RPMI8226 (cell line): ENCODE measurements at regions not wholly inside any gene's neighbourhood (a gene's known extent, or its start where the extent isn't known, plus 50 kb on each side); places are given as distances from the start of the nearest gene placed in this dataset.

Source experiments
- DNase-seq: peaks from one replicate; pipeline ENCODE4 v3.0.0-alpha.2; 2015

DNA sequence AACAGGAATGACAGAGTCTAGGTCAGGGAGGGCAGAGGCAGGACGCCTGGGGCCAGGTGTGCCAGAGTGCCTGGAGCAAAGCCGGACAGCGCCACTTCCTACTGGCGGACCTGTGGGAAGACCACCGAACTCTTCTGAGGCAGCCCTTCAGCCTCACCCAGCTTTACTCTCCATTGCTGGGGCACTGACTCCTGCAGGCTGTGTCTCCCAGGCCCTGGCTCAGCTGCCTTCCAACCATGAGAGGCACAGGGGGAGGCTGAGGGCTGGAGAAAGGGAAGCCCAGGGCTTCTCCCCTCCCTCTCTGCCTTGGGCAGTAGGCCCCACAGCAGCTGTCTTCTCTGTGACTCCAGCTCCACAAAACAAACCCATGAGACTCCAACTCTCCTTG, 139.6 kb upstream of the UNC5B start:
- DNase-seq: no peak

DNA sequence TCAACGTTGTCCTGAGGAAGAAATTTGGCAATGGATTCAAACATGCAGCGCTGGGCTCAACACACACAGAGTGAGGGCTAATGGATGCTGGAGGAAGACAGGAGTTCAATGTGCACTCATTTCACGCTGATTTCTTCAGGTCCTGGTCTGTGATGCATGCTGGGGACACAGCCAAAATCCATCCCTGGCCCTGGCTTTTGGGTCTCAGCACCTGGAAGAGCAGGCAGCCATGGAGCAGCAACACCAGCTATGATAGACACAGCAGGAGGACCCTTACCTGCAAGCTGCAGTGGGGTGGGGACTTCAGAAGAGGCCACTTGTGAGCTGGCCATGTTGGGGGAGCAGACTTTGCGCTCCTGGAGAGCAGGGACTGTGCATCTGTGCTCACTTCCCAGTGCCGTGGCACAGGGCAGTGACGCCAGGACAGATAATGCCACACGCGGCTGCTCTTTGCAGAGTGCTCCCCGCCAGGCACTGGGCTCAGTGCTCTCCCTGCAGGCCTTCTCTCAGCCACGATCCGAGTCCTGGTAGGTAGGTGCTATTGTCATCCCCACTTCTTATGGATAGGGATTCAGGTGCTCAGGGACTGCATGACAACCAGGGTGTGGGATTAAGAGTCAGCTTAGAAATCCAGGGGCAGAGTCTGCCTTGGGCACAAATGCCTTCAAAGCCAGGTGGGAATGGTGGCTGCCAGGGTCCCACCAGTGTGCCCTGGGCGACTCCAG, 138.8 kb upstream of the UNC5B start:
- no peak for DNase-seq

DNA sequence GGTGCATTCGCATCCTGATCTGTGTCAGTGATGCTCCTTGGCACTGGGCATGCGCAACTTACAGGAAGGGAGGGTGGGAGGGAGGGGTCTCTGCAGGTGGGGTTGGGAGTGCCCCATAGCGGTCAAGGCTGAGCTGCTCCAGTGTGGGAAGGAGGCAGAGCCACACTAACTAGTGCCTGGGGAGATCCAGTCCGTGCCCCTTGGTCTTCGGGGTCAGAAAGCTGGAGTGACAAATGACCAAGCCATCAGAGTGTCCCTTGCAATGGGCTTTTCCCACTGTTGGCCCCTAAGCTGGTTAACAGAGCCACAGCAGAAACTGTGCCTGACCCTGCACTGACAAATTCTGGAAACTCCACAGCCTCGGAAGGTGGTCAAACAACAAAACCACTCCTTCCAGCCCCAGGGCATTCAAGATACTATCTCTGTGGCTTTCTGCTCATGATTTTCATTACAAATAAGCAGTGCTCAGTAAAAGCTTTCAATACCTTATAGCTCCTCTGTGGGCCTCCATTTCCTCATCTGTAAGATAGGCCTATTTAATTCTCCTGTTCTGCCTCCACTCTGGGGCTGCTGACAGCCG, 138.1 kb upstream of the UNC5B start:
- no peak for DNase-seq

DNA sequence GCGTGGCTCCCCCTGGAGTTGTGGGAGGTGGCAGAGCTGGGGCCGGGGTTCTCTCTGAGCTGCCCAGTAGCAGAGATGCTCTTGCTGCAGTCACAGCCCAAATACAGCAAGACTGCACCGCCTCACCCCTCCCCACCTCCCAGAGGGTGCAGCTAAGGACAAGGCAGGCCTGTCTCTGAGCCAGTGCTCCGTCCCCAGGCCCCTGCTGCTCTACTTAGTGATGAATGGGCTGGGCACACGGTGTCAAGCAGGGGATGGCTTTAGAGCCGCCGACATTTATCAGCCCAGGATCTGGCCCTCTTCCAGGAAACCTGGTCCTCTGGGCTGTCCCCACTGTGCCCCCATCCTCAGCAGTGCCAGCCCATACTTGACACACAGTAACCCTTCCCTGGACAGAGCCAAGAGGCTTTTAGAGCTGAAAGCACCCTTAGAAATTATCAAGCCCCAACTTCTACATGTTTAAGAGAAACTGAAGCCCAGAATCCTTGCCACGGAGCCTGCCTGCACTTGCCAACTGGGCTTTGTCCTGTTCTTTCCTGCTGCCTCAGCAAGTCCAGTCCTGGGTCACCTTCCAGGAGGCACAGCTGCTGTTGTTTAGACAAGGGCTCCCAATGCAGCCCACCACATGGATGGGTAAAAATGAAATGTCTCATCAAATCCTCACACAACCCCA, 137.1 kb upstream of the UNC5B start:
- DNase-seq: no peak

DNA sequence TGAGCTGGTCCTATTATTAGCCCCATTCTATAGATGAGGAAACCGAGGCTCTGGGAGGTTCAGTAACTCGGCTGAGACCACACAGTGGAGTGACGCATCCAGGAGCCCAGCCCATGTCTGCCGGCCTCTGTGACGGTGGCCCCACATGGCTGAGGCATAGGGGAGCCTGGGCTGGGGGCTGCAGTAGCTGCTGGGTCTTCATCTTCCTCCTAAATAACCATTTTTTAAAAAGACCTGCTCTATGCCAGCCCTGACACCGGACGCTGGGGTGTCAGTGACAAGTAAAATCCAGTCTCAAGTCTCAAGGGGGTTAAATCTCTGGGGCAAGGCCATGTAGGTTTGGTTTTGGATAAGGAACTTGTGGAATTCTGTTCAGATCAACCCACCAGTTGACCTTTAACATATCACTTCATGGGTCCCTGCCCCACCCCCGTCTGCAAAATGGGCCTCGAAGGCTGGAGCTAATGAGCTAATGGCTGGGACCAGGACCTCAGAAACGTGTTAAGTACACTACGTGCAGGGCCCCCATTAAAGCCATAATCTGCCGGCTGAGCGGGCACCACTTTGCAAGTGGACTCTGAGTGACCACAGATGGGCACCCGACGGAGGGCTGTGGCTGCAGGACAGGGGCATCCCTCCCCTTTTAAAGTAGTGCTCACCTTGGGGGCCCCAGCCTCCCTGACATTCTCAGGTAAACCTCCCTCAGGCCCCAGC, 136.5 kb upstream of the UNC5B start:
- DNase-seq: no peak

DNA sequence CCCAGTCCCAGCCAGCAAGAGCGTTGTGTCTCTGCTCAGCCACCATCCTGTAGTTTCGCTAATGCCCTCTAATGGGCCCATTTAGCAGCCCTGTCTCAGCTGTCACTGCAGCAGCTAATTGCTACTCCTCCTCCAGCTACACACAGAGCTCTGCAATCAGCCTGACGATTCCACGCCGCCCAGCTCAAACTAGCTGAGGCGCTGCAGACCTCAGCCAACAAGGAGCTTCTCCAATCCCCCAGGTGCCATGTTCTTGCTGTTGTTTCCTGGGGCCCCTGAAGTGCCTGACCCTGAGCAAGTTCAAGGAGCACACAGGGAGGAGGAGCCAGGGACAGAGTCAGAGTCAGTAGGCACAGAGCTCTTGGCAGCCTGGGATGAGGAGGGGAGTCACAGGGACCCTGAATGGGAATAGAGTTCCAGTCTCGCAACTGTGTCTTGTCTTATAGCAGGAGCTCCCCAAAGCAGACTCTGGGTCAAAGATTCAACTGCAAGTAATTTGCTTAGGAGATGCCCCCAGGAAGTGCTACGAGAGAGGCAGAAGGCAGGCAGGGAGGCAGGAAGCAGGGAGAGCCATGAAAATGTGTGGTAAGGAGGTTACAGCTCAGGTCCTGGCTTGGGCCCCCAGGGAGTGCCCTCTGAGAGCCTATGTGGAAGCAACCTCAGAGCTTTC, 135.8 kb upstream of the UNC5B start:
- peak; percentile 11 for DNase-seq

DNA sequence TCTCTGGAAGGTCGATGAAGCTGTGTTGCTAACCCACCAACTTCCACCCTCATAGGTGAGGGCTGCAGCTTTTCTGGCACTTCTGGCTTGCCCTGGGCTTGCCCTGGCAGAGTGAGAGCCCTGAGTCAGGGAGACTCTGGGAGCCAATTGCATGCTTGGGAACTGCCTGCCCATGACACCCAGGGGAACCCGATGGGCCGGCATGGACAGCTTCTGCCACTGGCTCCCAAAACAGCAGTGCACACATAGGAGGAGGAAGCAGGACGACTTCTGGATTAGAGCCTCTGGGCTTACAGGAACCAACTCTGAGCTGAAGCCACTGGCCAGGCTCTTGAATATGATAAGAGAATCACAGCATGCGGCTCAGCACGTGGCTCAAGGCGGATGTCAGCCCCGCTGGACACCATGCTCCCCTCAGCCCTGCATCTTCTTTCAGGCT, 135.2 kb upstream of the UNC5B start:
- DNase-seq: no peak

DNA sequence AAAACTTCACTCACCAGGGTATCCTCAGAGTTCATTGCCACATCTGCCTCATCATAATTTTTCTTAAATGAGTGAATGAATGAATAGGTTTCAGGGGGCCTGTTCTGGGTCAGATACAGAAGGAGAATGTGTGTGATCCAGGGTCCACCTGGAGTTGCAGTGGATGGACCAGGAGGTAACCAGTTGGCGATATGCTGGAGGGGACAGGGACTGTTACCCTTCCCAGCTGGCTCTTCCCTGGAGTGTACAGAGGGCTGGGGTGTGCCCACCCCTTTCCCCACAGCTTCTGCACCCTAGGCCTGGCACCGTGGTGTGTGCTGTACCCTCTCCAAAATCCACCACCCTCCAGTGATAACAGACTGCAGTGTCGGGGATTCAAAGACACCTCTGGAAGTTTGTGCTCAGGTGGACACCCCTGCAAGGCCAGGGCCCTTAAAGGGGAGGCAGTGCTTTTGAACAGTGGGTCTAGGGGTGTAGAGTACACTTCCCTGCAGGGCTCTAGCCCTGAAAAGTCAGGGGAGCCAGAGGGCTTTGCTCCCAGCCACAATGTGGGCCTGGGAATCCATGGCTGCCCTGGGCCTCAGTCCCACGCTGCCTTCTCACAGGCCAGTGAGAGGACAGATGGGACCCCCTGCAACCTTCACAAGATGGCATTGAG, 134.4 kb upstream of the UNC5B start:
- no peak for DNase-seq

DNA sequence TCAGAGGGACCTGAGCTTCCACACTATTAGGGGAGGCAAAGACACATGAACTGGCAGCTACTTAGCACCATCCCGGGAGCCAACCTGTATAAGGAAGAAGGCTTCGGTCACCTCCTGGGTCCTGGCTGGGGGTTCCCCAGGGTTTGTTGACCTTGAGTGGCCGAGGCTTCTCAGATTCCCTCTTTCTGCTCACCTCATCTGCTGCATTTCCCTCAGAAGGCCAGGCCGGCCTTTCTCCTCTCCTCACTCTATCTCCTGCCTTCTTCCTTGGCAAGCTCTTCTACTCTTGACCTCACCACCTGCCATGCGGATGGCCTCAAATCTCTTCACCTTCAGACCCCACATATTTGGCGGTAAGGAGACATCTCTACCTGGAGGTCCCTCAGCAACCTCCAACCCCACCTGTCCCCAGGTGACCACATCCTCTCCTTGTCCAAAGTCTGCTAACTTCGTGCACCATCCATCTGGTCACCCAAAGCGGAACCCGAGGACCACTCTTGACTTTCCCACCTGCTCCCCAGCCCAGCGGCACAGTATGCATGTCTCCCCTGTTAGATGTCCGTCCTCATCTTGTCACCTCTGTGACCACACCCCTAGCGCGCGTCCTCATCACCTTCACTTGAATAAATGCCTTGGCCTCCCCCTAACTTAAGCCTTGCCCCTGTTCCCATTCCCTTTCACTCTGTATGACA, 133.8 kb upstream of the UNC5B start:
- DNase-seq: no peak

DNA sequence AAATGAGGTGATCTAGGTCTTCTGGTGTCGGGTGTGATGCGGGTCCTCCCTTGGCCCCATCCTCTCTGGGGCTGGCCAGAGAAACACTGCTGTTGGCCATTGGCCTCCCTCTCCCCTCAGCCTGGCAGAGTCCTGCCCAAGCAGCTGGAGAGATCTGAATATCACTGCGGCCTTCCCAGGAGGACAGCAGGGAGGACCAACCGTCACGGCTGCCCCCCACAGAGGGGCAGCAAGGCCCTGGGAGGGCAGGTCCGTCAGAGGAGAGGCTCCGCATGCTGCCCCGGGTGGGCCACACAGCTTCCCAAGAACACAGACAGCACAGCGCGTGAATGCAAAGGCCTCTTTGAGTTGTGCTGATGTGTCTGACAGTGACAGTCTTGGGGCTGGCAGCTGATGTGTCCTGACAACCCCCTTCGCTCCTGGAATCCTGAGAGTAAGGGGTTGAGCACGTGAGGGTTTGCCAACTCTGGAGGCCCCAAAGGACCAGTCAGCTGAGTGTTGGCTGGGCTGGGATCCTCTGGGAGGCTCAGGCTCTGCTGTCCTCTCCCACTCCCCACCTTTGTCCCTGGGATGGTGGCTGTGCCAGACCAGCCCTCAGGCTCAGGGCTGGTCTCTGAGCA, 132.5 kb upstream of the UNC5B start:
- DNase-seq: no peak

DNA sequence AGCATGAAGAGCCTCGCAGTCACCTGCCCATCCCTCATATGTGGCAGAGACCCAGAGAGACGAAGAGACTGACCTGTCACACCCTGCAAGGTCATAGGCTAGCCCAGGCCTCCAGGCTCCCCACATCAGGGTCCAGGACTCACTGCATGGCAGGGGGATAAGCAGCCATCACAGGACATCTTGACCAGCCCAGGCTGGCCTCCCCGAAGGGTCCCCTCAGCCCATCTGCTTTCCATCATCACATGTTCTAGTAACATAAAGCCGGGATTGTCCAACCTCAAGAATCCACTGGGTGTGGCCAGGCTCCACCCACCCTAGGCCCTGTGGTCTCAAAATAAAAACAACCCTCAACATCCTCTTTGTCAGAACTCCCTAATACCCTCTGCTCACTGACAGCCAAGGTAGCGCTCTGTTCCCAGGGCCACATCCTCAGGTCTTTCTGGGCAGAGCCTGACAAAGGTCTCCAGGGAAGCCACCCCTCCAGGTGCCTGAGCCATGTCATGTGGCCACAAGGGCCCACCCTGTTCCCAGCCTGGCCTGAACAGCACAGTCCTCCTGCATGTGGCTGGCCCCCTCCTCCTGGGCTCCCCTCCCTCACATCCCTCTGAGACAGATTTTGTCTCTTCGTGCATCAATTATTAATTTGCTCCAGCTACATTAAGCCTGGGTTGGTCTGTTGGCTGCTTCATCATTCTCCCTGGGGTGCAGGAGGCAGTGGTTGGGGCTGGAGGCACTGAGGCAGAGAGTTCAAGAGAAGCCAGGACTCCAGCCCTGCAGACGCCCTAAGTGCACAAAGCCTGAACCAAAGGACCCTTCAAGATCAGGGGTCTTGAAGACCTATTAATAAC, 131.8 kb upstream of the UNC5B start:
- DNase-seq: no peak

DNA sequence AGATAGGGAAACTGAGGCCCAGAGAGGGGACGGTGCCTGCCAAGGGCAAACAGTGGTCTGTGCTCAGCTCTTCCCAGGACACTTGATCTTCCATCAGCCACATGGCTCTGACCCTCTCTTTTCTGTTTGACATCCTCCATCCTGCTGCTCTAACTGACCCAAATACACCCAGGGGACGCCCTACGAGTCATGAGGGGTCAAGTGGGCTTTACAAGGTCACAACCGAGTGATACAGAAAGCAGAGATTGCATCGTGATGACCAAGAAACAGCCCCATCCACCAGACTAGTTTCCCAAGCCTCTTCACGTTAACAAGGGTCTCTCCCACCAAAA, 131.2 kb upstream of the UNC5B start:
- DNase-seq: no peak

DNA sequence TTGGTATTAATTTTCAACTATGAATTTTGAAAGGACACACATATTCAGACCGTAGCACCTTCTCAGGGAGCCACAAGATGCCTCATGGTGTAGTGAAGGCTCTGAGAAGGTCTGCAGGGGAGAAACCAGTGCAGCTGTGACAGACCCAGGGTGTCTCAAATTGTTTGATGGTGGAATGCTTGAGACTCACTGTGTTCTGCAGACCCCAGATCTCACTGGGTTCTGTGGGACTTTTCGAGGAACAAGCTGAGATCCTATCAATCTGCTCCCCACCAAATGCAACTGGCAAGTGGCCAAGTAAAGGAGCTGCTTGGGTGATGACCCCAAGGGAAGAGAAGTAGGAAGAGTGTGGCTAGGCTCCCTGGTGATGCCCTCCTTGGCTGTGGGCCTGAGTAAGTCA, 130.5 kb upstream of the UNC5B start:
- no peak for DNase-seq

DNA sequence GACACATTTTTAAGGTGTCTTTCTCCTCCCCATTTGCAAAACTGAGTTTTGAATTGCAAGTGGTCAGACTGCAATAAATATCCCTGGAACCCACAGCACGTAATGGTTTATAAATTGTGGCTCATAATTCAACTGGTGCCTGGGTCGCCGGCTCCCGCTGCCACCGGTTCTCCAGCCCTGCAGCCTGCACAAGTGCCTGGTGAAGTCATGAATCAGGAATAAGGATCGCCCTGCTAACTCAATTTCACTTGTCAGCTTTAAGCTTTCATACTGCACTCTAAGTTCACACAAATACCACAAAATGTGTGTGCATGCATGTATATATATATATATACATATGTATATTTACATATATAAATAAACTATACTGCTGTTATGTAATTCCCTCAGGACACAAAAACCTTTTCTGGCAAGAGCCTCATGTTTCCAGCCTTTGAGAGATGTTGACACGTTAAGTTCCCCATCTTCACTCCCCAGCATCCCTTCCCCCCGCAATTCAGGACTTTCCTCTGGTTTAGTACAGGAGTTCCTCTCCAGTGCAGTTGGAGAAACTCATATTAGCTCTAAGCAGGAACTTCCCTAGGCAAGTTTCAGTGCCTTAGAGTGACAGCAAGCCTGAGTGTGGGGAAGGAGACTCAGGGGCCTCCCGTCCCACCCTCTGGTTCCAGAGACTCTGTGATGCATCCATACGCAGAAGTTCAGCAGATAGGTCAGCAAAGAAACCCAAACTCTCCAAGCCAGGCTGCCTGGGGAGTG, 129.2 kb upstream of the UNC5B start:
- DNase-seq: no peak

DNA sequence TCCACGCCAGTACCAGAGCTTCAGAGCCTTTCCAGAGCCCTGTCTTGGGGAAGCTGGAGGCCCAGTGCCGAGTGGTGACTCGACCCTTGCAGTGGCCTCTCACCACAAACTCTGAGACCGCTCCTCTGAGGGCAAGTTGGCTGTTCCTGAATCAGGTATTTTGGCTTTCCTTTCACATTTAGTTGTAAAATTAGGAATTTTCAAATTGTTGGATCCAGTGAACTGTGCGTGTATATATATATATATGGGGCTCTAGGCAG, 128.7 kb upstream of the UNC5B start:
- no peak for DNase-seq

DNA sequence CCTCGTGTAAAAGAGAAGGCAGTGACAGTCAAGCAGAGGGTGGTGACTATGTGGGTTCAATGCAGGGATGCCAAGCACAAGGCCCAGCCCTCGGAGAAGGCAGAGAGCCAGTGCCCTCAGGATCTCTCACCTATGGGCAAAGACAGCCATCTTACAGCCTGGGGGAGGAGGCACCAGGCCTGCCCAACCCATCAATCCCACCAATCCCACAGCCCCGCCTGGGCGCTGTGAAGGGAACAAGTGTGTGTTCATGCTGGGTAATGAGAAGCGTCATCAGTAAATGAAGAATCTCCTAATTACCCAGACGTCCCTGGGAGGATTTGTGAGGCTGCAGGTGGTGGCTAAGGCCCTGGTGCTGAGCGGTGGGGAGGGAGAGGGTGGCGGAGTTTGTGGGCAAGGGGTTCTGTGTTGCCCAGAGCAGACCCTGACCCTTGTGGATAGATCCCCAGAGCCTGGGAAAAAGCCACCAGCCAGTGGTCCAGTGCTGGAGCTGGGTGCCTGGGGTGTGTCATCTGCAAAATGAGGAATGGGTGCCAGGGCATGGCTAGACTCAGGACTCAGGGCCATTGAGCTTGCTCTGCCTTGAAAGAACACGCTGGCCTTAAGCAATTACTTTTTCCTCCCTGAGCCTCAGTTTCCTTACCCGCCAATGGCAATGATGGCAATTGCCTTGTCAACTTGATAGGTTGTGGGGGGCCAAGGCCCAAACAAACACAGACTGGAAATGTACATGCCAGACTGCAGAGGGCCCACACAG, 128.1 kb upstream of the UNC5B start:
- no peak for DNase-seq

DNA sequence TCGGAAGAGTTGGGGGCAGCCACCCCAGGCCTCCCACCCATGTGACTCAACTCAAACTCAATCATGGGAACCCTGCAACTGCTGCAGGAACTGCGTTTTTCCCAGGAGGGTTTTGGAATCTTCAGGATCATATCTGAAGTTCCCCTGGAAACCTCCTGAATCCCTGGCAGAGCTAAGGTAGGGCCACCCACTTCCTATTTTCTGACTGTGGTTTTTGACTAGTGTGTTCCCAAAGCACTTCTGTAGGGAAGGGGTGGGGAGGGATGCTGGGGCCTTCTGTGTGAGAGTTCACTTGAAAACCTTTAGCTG, 127.6 kb upstream of the UNC5B start:
- no peak for DNase-seq

DNA sequence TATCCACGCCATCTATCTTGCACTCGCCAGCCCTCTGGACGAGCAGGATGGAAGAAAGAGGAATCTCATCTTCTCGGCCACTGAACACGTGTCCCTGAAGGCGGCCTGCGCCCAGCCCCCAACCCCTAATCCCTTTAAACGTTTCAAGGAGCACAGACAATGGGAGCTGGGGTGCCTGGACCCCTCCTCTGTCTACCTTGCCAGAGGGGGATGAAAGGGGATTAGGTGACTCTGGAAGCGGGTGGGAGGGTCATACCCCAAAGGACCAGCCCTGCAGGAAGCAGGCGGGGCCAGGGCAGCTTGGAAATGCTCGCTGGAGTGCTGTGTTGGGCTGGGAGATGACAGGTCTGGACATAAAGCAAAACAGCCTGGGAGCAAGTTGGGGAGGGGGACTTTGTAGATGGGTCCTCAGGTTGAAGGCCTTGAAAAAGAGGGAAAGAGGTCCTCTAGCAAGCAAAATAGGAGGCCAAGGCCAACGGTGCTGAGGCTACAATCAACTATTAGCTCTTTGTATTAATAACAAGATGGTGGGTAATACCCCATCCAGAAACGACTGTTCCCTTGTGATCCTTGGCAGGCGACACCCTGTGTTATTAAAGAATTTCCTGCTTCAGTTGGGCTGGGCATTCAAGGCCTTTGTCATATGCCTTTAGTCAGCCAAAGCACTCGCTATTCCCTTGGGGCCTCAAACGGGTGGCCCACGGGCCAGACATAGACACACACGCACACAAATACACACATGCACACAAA, 126.5 kb upstream of the UNC5B start:
- DNase-seq: no peak
